ENCODE measurements at regions not wholly inside any gene's neighbourhood (a gene's known extent, or its start where the extent isn't known, plus 50 kb on each side); places are given as distances from the start of the nearest gene placed in this dataset.
A peak's percentile ranks its signal among the peaks of the same experiment; 100 is the strongest.

- Histone ChIP-seq H3K79me1 (ENCODE audit: low read depth, low read length) (no peaks in the 10 kb centered on the region), H4K20me1 (replicated peaks in 1 of 2; ENCODE audit: control insufficient read depth in 1 of 2, insufficient read depth in 2 of 2, low read length in 2 of 2) (no peaks in the 10 kb centered on the region), H2BK15ac (ENCODE audit: low read length) (no peak overlapping the region), H2BK5ac (ENCODE audit: low read depth, low read length) (no peak overlapping the region), H3K9ac (replicated peaks in 1 of 4; ENCODE audit: extremely low read depth in 1 of 4, low read depth in 3 of 4, low read length in 3 of 4) (no peak overlapping the region), H3K56ac (replicated peaks; ENCODE audit: insufficient read length, low read depth, low read length) (no peak overlapping the region), H3K23me2 (ENCODE audit: low read depth, low read length) (no peaks in the 10 kb centered on the region), H3K4me3 (ENCODE audit: extremely low read depth in 1 of 4, insufficient read depth in 2 of 4, low read depth in 3 of 4, low read length in 4 of 4) (no peak overlapping the region), H2BK120ac (replicated peaks; ENCODE audit: low read depth, low read length) (no peak overlapping the region), H3K27ac (ENCODE audit: low read depth, low read length) (no peak overlapping the region), H3K79me2 (ENCODE audit: control insufficient read depth in 1 of 2, insufficient read depth in 2 of 2, low read length in 2 of 2) (no peaks in the 10 kb centered on the region), H3K27me3 (replicated peaks in 1 of 4; ENCODE audit: control insufficient read depth in 3 of 4, extremely low read depth in 1 of 4, insufficient read depth in 3 of 4, low read length in 3 of 4) (no peaks in the 10 kb centered on the region), H3K18ac (ENCODE audit: extremely low read depth, low read length) (no peak overlapping the region), H3K4me1 (replicated peaks in 1 of 4; ENCODE audit: control insufficient read depth in 3 of 4, insufficient read depth in 4 of 4, low read length in 3 of 4) (peaks cover 0 to 6% (median 1%) of the 10 kb centered on the region in 4 experiments; a peak in 2 of 7 replicates), H3K4me2 (ENCODE audit: insufficient read depth in 1 of 2, low read depth in 2 of 2, low read length in 2 of 2) (no peak overlapping the region), H2BK12ac (ENCODE audit: low read depth, low read length) (no peak overlapping the region), H3K14ac (ENCODE audit: insufficient read length) (no peak overlapping the region), H4K91ac (replicated peaks; ENCODE audit: insufficient read length, low read length) (no peak overlapping the region), H2AFZ (ENCODE audit: low read length) (no peak overlapping the region), H3K4ac (replicated peaks; ENCODE audit: insufficient read length, low read depth, low read length) (no peak overlapping the region), H3K9me3 (ENCODE audit: insufficient read depth in 2 of 2, low read depth in 1 of 2, low read length in 1 of 2) (no peaks in the 10 kb centered on the region), H3K36me3 (ENCODE audit: control insufficient read depth in 2 of 4, insufficient read depth in 4 of 4, low read length in 3 of 4) (no peaks in the 10 kb centered on the region; a peak in 1 of 8 replicates), H2BK20ac (ENCODE audit: low read length) (no peak overlapping the region), H3K23ac (ENCODE audit: insufficient read length) (no peak overlapping the region), H4K5ac (ENCODE audit: insufficient read length, low read depth, low read length) (no peak overlapping the region), H4K8ac (ENCODE audit: extremely low read depth, insufficient read depth, low read length) (no peak overlapping the region), H2AK5ac (ENCODE audit: low read depth, low read length) (no peak overlapping the region)
- FAIRE-seq = peak; percentile 62
- DNase-seq (ENCODE audit: low read depth in 1 of 2, low spot score in 2 of 2) = no peak
- WGBS, 2 experiments (ENCODE audit: extremely low coverage in 1 of 2, insufficient coverage in 1 of 2, insufficient read length in 1 of 2, insufficient replicate concordance in 2 of 2, low coverage in 1 of 2, low lambda C conversion rate in 2 of 2, missing lambda C conversion rate in 1 of 2) = 89% methylated on average over 2 of the region's 2 CpGs; no CpG with 5 or more reads in 1 of the 2 experiments
- ChIA-PET POLR2A (ENCODE audit: partially characterized antibody) (no interaction called here), CTCF (ENCODE audit: partially characterized antibody) (interaction anchor here (0.5 to 3.4 kb wide), 8 partner anchors 8 to 1671 kb away, joined by 3 to 13 read pairs (median 3); no protein-coding TSS in a partner anchor)
- TF ChIP-seq RXRA (IDR thresholded peaks at IDR 0.05; ENCODE audit: insufficient read depth, low read depth, low read length) (no peak), SRF (IDR thresholded peaks at IDR 0.05; ENCODE audit: low read depth, low read length) (no peak), CBX5 (IDR thresholded peaks at IDR 0.05; ENCODE audit: low read depth, low read length) (no peak), YY1 (IDR thresholded peaks at IDR 0.05; ENCODE audit: low read depth, low read length) (no peak), SP4 (IDR thresholded peaks at IDR 0.05; ENCODE audit: low read length) (no peak), SIRT6 (IDR thresholded peaks at IDR 0.05; ENCODE audit: low read length) (no peak), MAFK (IDR thresholded peaks at IDR 0.05; ENCODE audit: low read depth, low read length) (no peak), E2F6 (IDR thresholded peaks at IDR 0.05) (no peak), TEAD4 (IDR thresholded peaks at IDR 0.05; ENCODE audit: low read depth, low read length) (no peak), CTCF (IDR thresholded peaks at IDR 0.05; ENCODE audit: control extremely low read depth in 1 of 3, insufficient read depth in 1 of 3, low read depth in 1 of 3, low read length in 3 of 3) (peak in 2 of 3 experiments; percentile 23 to 27; a peak in 2 of 4 replicates), RAD21 (IDR thresholded peaks at IDR 0.05 in 1 of 2, conservative IDR thresholded peaks at IDR 0.05 in 1 of 2; ENCODE audit: low read depth in 2 of 2, low read length in 2 of 2) (peak in 1 of 2 experiments; percentile 16; a peak in 1 of 4 replicates), JUN (IDR thresholded peaks at IDR 0.05; ENCODE audit: low read depth, low read length) (no peak)
Observed at GRCh38 chr13:78750735-78751134, 91.8 kb upstream of the OBI1 start.

All from H1 (cell line).